Dermis microvascular lymphatic vessel endothelial cell (primary cell): ENCODE measurements at regions not wholly inside any gene's neighbourhood (a gene's known extent, or its start where the extent isn't known, plus 50 kb on each side); places are given as distances from the start of the nearest gene placed in this dataset.
A peak's percentile ranks its signal among the peaks of the same experiment; 100 is the strongest.

Source experiments
- DNase-seq, 2 donors: peaks; one replicate each; pipeline versions ENCODE4 v3.0.0 to v3.0.0-alpha.2; 2010; ENCODE audit warnings: low read depth in 2 of 2

- no peak for DNase-seq
Measured at GRCh38 chr16:85187886-85188285, 75.6 kb upstream of the CIBAR2 start.

DNA sequence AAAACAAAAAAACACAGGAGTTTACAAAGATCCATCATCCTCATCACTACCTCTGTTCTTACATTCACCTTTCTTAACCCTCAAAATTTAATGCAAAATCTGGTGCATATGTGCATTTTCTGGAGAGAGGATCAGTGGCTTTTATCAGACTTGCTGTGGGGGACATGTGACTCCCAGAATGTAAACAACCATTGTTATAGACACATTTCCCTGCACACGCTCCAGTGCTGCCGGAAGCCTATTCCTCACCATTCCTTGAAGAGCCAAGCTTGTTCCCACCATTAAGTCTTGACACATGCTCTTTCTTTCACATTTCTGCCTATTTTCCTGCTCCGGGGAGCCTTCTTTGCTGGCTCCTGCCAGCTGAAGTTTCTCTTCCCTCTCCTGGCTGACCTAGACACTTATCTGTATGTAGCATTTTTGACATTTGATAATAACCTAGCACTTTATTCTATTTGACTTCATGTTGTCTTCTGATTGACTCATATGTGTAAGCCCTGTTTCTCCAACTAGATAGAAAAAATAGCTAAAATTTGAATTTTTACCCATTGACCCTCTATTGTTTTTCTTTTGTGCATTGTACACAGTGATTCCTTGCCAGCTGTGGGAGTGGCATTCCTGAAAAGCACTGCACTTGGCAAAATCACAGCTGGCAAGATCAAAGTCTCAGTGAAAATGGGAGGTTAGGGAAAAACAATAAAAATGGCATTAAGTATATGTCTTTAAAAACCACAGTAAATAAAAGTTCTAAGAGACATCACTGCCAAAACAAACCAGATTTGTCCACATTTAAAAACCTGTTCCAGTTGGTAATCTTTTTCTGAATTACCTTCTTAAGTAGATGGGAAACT, 76.8 kb upstream of the CIBAR2 start:
- DNase-seq, result peak in 1 of 2 donors; percentile 67

DNA sequence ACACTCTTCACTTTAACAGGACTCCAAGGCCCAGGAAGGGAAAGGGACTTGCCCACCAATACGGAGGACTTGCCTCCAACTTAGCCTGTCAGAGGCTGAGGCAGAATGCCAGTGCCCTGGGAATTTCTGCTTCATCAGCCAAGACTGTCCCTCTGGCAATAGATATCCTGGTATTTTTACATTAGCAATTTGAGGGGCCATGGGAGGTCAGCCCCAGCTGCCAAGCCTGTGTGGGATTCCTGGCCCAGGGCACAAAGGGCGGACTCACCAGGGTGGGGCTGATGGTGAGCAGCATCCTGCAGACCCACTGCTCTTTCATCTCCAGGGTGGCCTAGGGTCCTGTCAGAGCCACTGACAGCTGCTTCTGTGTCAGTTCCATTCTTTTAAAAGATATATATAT, 78.3 kb upstream of the CIBAR2 start:
- no peak for DNase-seq

DNA sequence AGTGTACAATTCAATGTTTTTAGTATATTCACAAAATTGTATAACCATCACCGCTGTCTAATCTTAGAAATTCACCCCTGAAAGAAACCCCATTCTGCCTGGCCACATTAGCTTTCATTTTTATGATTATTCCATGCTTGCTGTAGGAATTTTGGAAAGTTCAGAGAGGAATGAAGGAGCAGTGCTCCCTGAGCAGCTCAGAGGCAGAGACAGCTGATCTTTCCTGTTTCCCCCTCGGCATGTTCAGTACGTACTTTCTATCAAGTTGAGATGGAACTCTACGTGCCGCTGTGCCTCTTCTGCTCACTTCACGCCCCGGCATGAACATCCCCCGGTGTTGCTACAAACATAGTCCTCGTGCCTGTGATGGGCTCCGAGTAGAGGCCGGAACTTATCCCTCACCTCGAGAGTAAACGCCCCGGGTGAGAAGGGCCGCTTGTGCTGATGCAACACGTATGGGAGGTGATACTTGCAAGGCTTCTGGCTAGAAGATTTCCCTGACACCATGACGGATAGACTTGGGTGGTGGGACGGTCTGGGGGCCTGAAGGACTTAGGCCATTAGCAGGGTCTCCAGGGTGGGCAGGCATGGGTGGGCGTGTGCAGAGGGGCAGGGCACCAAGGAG, 79.2 kb upstream of the CIBAR2 start:
- no peak for DNase-seq

GRCh38 chr16:85192238-85193114, 80.2 kb upstream of the CIBAR2 start:
- no peak for DNase-seq

- DNase-seq, result peak; percentile 29 to 51
Measured at GRCh38 chr16:85193115-85193493, 80.8 kb upstream of the CIBAR2 start.

- DNase-seq, result no peak
Measured at GRCh38 chr16:85193876-85194275, 81.6 kb upstream of the CIBAR2 start.

DNA sequence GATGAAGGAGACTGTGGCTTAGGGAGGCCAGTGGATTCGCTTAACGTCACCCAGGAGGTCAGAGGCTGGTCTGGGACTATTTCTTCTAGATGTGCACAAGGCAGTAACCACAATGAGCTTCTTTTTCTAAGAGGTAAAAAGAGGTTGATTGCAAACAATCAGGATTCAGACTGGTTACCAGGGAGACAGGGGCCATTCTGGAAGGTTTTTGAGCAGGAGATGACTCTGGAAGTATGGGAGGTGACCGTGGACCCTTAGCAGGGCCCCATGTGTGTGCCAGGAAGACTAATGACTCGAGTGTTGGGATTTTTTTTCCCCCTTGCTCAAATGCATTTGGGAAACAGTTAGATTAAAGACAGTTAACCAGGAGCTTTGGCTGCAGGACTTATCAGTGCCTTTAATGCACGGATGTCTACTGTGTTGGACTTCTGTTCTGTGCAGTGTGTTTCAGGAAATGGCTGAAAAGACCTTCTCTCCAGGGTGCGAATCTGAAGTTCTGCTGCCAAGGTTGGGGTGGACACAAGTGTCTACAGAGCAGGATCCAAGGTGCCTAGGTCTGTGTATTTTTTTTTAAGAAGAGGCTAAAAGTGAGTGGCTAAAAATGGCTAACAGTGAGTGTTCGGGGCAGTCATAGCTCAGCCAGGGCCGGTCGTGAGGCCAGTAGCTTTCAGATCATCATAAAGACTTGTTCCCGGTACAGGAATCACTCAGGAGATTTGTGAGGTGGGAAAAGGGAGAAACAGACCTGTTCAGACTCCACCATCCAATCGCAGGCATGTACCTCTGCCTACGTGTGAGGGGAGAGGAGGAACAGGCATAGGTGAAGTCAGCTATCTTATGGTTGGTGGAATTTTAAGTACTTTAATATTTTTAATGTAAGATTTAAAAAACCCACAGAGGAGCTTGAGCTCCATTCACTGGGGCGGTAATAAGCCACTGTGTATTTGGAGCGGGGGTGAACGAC, 82.3 kb upstream of the CIBAR2 start:
- no peak for DNase-seq

DNA sequence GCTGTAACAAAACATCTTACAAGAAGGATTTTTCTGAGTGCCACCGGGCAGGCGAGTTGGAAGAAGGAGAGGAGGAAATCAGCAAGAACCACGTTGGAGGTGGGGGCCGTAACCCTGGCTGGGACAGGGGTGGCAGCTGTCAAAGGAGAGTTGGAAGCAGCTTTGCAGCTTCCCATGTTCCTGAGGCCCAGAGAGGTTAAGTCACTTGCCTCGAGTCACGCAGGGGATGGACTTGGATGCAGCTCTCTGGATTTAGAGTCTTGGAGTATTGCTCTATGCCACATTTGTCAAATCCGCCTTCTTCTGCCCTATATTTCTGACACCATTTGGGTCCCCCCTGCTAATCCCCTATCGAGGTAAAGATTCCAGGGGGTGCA, 83.0 kb upstream of the CIBAR2 start:
- DNase-seq, result no peak

GRCh38 chr16:85195900-85196772, 83.9 kb upstream of the CIBAR2 start:
- no peak for DNase-seq

GRCh38 chr16:85196976-85197375, 84.7 kb upstream of the CIBAR2 start:
- DNase-seq, result no peak

DNA sequence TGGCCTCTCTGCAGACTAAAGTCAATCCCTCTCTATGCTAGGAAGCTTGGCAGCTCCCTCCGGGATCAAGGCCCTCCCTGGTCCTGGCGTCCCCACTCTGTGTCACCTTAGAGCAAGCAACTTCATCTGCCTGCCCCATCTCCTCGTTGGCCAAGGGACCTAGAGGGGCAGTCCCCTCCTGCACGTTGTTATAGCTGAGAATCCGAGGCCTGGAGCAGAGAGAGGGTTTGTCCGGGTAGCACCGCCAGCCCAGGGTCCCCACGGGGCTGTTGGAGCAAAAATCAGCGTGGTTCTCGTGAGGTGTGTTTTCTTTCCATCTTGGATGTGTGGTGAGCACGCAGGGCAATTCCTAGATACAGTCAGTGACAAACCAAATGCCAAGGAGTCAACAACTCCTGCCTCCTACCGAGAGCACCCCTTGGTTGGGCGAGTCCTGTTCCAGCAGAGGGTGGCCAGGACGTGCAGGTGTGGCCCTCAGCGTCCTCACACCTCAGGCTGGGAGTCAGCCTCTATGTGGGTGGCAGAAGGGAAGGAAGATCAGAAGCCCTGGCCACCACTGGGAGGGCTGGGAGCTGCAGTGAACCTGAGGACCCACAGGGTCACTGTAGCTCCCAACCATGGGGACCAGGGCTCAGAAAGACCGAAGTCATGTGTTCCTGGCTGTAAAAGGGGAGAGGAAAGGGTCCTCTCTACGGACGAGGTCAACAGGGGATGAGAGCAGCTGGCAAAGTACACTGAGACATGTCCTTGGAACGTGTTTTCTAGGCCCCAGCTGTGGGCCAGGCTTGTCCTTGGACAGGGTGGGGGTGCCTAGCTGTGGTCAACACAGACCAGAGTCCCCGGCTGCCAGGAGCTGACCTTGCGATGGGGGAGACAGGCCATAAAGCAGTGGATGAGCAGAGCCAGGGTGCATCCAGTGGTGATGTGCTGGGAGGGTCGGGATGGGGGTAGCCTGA, 85.6 kb upstream of the CIBAR2 start:
- no peak for DNase-seq

DNA sequence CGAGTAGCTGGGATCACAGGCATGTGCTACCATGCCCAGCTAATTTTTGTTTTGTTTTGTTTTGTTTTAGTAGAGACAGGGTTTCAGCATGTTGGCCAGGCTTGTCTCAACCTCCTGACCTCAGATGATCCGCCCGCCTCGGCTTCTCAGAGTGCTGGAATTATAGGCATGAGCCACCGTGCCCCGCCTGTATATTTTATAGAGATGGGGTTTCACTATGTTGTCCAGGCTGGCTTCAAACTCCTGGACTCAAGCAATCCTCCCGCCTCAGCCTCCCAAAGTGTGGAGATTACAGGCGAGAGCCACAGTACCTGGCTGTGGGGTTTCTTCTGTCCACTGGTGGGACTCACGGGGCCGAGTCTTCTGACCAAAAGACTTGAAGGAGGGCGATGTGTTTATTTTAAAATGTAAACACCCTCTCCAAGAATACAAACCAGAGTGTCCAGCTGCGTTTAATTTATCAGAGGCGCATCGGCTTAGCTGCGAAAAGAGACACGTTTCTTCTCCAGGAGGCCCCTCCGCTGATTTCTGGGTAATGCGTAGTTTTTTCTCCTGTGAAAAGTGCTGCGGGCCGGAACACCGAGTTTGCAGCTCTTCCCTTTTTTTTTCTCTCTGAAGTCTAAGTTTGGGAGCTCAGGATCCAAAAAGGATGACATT, 86.9 kb upstream of the CIBAR2 start:
- no peak for DNase-seq

- DNase-seq, result no peak
Measured at GRCh38 chr16:85199880-85200279, 87.6 kb upstream of the CIBAR2 start.

GRCh38 chr16:85200471-85201278, 88.4 kb upstream of the CIBAR2 start:
- peak in 1 of 2 donors; percentile 23 for DNase-seq

- DNase-seq, result no peak
Measured at GRCh38 chr16:85201574-85201973, 89.3 kb upstream of the CIBAR2 start.

DNA sequence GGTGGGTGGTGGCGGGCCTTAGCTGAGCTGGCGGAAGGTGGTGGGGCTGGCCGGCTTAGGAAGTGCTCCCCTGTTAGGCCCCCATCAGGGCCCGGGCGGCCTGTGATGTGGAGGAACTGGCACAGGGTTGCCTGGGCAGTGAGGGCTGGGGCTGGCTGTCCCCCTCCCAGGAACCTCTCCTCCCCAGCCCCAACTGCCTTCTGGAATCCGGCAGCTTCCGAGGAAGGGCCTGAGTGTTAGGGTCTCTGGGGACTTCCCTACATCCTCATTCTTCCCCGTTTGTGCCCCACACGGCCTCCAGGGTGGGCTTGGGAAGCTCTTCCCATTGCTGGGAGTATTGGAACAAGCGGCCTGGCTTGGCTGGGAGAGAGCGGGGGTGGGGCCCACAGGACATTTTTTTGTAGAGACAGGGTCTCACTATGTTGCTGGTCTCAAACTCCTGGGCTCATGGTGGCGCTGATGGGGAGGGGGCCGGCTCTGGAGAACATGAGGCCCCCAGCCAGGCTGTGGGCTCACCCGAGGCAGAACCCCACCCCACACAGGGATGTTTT, 89.9 kb upstream of the CIBAR2 start:
- no peak for DNase-seq
